Gastrocnemius medialis (tissue), 4 donors: ENCODE measurements at regions not wholly inside any gene's neighbourhood (a gene's known extent, or its start where the extent isn't known, plus 50 kb on each side); places are given as distances from the start of the nearest gene placed in this dataset.

Experiments
- CTCF ChIP-seq, 5 experiments: fragments of 450-650 bp in 3 of 5; fragments of 200-600 bp in 2 of 5; sonication (generic) in 2 of 5; IDR thresholded peaks in 4 of 5; conservative IDR thresholded peaks in 1 of 5; 1 replicate in 4 of 5; 2 replicates in 1 of 5; pipeline ENCODE4 v1.5.1; 2016 to 2019; ENCODE audit warnings: antibody characterized with exemption in 5 of 5, mild to moderate bottlenecking in 3 of 5, moderate library complexity in 3 of 5
- POLR2A ChIP-seq, 2 donors: fragments of 450-650 bp; IDR thresholded peaks; one replicate each; pipeline ENCODE4 v1.6.1; 2017; ENCODE audit warnings: antibody characterized with exemption in 2 of 2, mild to moderate bottlenecking in 2 of 2, moderate library complexity in 2 of 2

- TF ChIP-seq CTCF (IDR thresholded peaks at IDR 0.05 in 4 of 5, conservative IDR thresholded peaks at IDR 0.05 in 1 of 5) (no peak), POLR2A (IDR thresholded peaks at IDR 0.05) (no peak)
Observed at GRCh38 chr7:41346878-41347277, 356.0 kb downstream of the INHBA start.
